ENCODE measurements at regions not wholly inside any gene's neighbourhood (a gene's known extent, or its start where the extent isn't known, plus 50 kb on each side); places are given as distances from the start of the nearest gene placed in this dataset.
A peak's percentile ranks its signal among the peaks of the same experiment; 100 is the strongest.

DNA sequence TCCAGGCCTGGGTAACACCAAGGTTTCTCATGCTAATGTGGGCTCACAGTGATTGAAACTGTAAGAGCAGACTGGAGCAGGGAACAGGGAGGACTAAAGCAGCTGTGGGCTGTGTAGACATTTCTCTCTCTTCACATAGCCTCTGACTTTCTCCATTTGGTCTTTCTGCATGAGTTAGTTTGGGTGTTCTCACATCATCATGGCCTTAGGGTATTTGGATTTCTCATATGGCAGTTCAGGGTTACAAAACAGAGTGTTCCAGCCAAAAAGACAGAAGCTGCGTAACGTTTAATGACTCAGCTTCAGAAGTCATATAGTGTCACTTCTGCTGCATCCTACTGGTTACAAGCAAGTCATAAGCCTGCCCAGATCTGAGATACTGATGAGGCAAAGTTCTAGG lies 52.0 kb upstream of the OSBPL8 start:
- POLR2A ChIA-PET = no interaction called here
- no peaks in the 10 kb centered on the region for H3K36me3 ChIP-seq (ENCODE audit: control insufficient read depth, insufficient read depth, low read length)
- H3K27me3 ChIP-seq (ENCODE audit: control insufficient read depth, insufficient read depth, low read length) = no peaks in the 10 kb centered on the region
- CTCF ChIA-PET = interaction anchor here (0.8 to 1.5 kb wide), 3 partner anchors 8 to 177 kb away, joined by 3 to 8 read pairs (median 5); no protein-coding TSS in a partner anchor
- DNase-seq (ENCODE audit: low read depth) = peak; percentile 95
- no peak overlapping the region for H3K4me3 ChIP-seq (ENCODE audit: low read depth, low read length)
- TF ChIP-seq, protein P1, sequence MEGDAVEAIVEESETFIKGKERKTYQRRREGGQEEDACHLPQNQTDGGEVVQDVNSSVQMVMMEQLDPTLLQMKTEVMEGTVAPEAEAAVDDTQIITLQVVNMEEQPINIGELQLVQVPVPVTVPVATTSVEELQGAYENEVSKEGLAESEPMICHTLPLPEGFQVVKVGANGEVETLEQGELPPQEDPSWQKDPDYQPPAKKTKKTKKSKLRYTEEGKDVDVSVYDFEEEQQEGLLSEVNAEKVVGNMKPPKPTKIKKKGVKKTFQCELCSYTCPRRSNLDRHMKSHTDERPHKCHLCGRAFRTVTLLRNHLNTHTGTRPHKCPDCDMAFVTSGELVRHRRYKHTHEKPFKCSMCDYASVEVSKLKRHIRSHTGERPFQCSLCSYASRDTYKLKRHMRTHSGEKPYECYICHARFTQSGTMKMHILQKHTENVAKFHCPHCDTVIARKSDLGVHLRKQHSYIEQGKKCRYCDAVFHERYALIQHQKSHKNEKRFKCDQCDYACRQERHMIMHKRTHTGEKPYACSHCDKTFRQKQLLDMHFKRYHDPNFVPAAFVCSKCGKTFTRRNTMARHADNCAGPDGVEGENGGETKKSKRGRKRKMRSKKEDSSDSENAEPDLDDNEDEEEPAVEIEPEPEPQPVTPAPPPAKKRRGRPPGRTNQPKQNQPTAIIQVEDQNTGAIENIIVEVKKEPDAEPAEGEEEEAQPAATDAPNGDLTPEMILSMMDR (IDR thresholded peaks at IDR 0.05; ENCODE audit: insufficient read depth, low read depth, low read length) = no peak

DNA sequence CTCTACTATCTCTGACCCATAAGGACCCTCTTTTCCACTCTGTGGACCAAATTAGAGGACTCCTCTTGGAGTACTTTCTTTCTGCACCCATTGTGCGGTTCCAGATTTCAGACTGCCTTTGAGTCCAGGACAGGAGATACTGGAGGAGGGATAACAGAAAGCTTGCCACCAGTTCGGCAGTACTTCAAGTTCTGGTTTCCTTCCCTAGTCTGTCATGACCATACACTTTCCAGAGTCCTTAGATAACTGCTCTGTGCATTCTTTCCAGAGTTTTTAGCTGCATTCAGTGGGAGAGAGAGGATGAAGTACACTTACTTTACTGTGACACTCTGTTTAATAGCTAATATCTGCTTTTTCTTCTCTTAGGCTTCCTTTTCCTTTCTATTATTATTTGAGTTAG lies 54.8 kb upstream of the OSBPL8 start:
- POLR2A ChIA-PET = no interaction called here
- CTCF ChIA-PET = interaction anchor here (0.6 to 0.7 kb wide), 2 partner anchors 27 to 176 kb away, joined by 3 read pairs; no protein-coding TSS in a partner anchor
- no peak for DNase-seq (ENCODE audit: low read depth)
- no peaks in the 10 kb centered on the region for H3K27me3 ChIP-seq (ENCODE audit: control insufficient read depth, insufficient read depth, low read length)
- no peaks in the 10 kb centered on the region for H3K36me3 ChIP-seq (ENCODE audit: control insufficient read depth, insufficient read depth, low read length)
- TF ChIP-seq, protein P1 (IDR thresholded peaks at IDR 0.05; ENCODE audit: insufficient read depth, low read depth, low read length) = no peak
- no peak overlapping the region for H3K4me3 ChIP-seq (ENCODE audit: low read depth, low read length)

GRCh38 chr12:76618031-76618430 lies 58.5 kb upstream of the OSBPL8 start:
- no peak for DNase-seq (ENCODE audit: low read depth)
- POLR2A ChIA-PET = no interaction called here
- CTCF ChIA-PET = interaction anchor here (3.2 kb wide), 1 partner anchor 173 kb away, joined by 13 read pairs; no protein-coding TSS in a partner anchor
- TF ChIP-seq, protein P1 (IDR thresholded peaks at IDR 0.05; ENCODE audit: insufficient read depth, low read depth, low read length) = no peak
- Histone ChIP-seq H3K36me3 (ENCODE audit: control insufficient read depth, insufficient read depth, low read length) (no peaks in the 10 kb centered on the region), H3K27me3 (ENCODE audit: control insufficient read depth, insufficient read depth, low read length) (no peaks in the 10 kb centered on the region), H3K4me3 (ENCODE audit: low read depth, low read length) (no peak overlapping the region)

- no peaks in the 10 kb centered on the region for H3K36me3 ChIP-seq (ENCODE audit: control insufficient read depth, insufficient read depth, low read length)
- no peak overlapping the region for H3K4me3 ChIP-seq (ENCODE audit: low read depth, low read length)
- POLR2A ChIA-PET = no interaction called here
- TF ChIP-seq, protein P1 (IDR thresholded peaks at IDR 0.05; ENCODE audit: insufficient read depth, low read depth, low read length) = peak; percentile 82
- no peaks in the 10 kb centered on the region for H3K27me3 ChIP-seq (ENCODE audit: control insufficient read depth, insufficient read depth, low read length)
- CTCF ChIA-PET = interaction anchor here (0.7 to 3.4 kb wide), 20 partner anchors 8 to 392 kb away, joined by 3 to 56 read pairs (median 4); no protein-coding TSS in a partner anchor
- DNase-seq (ENCODE audit: low read depth) = no peak
Observed at GRCh38 chr12:76621582-76622024, 62.0 kb upstream of the OSBPL8 start.

DNA sequence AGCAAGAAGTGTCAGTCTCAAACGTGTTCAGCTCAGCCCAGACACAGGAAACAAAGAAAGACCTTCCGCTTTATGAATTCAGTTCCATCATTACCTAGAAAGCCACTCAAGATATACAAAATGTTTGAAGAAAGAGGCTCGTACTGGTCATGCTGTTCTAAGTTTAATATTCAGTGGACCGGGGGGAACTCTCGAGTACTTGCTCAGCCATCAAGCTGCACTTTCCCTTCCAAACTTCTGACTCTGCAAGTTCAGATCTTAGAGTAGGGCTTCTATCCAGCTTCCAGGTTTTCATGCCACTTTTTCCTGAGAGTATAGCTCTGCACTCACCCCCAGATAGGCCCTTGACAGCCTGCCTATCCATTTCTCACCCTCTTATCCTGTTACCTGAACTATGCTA lies 62.8 kb upstream of the OSBPL8 start:
- Histone ChIP-seq H3K27me3 (ENCODE audit: control insufficient read depth, insufficient read depth, low read length) (no peaks in the 10 kb centered on the region), H3K36me3 (ENCODE audit: control insufficient read depth, insufficient read depth, low read length) (no peaks in the 10 kb centered on the region), H3K4me3 (ENCODE audit: low read depth, low read length) (no peak overlapping the region)
- POLR2A ChIA-PET = no interaction called here
- TF ChIP-seq, protein P1 (IDR thresholded peaks at IDR 0.05; ENCODE audit: insufficient read depth, low read depth, low read length) = no peak
- DNase-seq (ENCODE audit: low read depth) = no peak
- CTCF ChIA-PET = interaction anchor here (0.7 to 3.4 kb wide), 13 partner anchors 9 to 391 kb away, joined by 3 to 56 read pairs (median 6); partner anchors contain the start of gene ZDHHC17
